Parathyroid adenoma (tissue), 2 donors: ENCODE measurements at regions not wholly inside any gene's neighbourhood (a gene's known extent, or its start where the extent isn't known, plus 50 kb on each side); places are given as distances from the start of the nearest gene placed in this dataset.

Source experiments
- H2AFZ ChIP-seq: fragments of 300-600 bp; sonication (generic); one replicate; pipeline ENCODE4 v1.7.0; 2017; ENCODE audit warnings: antibody characterized with exemption, mild to moderate bottlenecking
- H3K27ac ChIP-seq: fragments of 300-600 bp; sonication (generic); one replicate; pipeline ENCODE4 v1.7.0; 2017
- H3K27me3 ChIP-seq: fragments of 300-600 bp; sonication (generic); one replicate; pipeline ENCODE4 v1.7.0; 2017; ENCODE audit warnings: low read length; ENCODE audit not compliant: control insufficient read depth, insufficient read depth
- H3K36me3 ChIP-seq: fragments of 300-600 bp; sonication (generic); one replicate; pipeline ENCODE4 v1.7.0; 2017; ENCODE audit warnings: low read length; ENCODE audit not compliant: control insufficient read depth, insufficient read depth
- H3K4me1 ChIP-seq: fragments of 300-600 bp; sonication (generic); one replicate; pipeline ENCODE4 v1.7.0; 2017; ENCODE audit warnings: control low read depth
- H3K4me2 ChIP-seq: fragments of 300-600 bp; sonication (generic); one replicate; pipeline ENCODE4 v1.7.0; 2017; ENCODE audit warnings: low read length
- H3K4me3 ChIP-seq: fragments of 300-600 bp; sonication (generic); one replicate; pipeline ENCODE4 v1.7.0; 2017; ENCODE audit warnings: low read depth, low read length
- H3K79me2 ChIP-seq: fragments of 300-600 bp; sonication (generic); one replicate; pipeline ENCODE4 v1.7.0; 2017; ENCODE audit warnings: control low read depth
- H3K9ac ChIP-seq: fragments of 300-600 bp; sonication (generic); one replicate; pipeline ENCODE4 v1.7.0; 2017; ENCODE audit warnings: mild to moderate bottlenecking
- H3K9me3 ChIP-seq: fragments of 300-600 bp; sonication (generic); one replicate; pipeline ENCODE4 v1.7.0; 2017; ENCODE audit warnings: low read length; ENCODE audit not compliant: control insufficient read depth
- CTCF ChIP-seq: fragments of 300-600 bp; sonication (generic); IDR thresholded peaks from one replicate; pipeline ENCODE4 v1.7.0; 2017; ENCODE audit warnings: antibody characterized with exemption, mild to moderate bottlenecking
- donor health status: primary hyperparathyroidism.

- peaks cover 16% of the 10 kb centered on the region for H3K4me1 ChIP-seq
Measured at GRCh38 chr17:33848433-33848832, 406.7 kb upstream of the CCL2 start.

GRCh38 chr17:33854596-33854995 lies 400.5 kb upstream of the CCL2 start:
- H3K9ac ChIP-seq = no peak overlapping the region

More at GRCh38 chr17:33848433-33848832, 406.7 kb upstream of the CCL2 start:
- Histone ChIP-seq H3K36me3 (no peaks in the 10 kb centered on the region), H3K79me2 (no peaks in the 10 kb centered on the region), H3K4me2 (no peak overlapping the region), H3K27ac (no peak overlapping the region), H2AFZ (peak overlapping the region; percentile 39), H3K4me3 (no peak overlapping the region), H3K9ac (no peak overlapping the region), H3K9me3 (no peaks in the 10 kb centered on the region), H3K27me3 (no peaks in the 10 kb centered on the region)
- no peak for TF ChIP-seq CTCF

GRCh38 chr17:33858121-33858520 lies 397.0 kb upstream of the CCL2 start:
- no peak overlapping the region for H3K9ac ChIP-seq
- H3K27me3 ChIP-seq = no peaks in the 10 kb centered on the region
- H3K9me3 ChIP-seq = no peaks in the 10 kb centered on the region
- H3K4me2 ChIP-seq = no peak overlapping the region
- no peak overlapping the region for H2AFZ ChIP-seq
- no peaks in the 10 kb centered on the region for H3K79me2 ChIP-seq
- H3K36me3 ChIP-seq = no peaks in the 10 kb centered on the region
- H3K4me1 ChIP-seq = no peaks in the 10 kb centered on the region
- TF ChIP-seq CTCF = no peak
- H3K27ac ChIP-seq = no peak overlapping the region
- no peak overlapping the region for H3K4me3 ChIP-seq

More at GRCh38 chr17:33854596-33854995, 400.5 kb upstream of the CCL2 start:
- Histone ChIP-seq H3K36me3 (no peaks in the 10 kb centered on the region), H3K27me3 (no peaks in the 10 kb centered on the region), H3K4me2 (no peak overlapping the region), H3K9me3 (no peaks in the 10 kb centered on the region), H3K4me3 (no peak overlapping the region), H3K27ac (no peak overlapping the region), H3K79me2 (no peaks in the 10 kb centered on the region), H3K4me1 (no peaks in the 10 kb centered on the region), H2AFZ (no peak overlapping the region)
- TF ChIP-seq CTCF = no peak

GRCh38 chr17:33858682-33859081 lies 396.4 kb upstream of the CCL2 start:
- no peak overlapping the region for H3K27ac ChIP-seq
- TF ChIP-seq CTCF = no peak
- no peaks in the 10 kb centered on the region for H3K36me3 ChIP-seq
- H3K27me3 ChIP-seq = no peaks in the 10 kb centered on the region
- no peaks in the 10 kb centered on the region for H3K9me3 ChIP-seq
- H3K9ac ChIP-seq = no peak overlapping the region
- H3K4me2 ChIP-seq = no peak overlapping the region
- H2AFZ ChIP-seq = no peak overlapping the region
- no peaks in the 10 kb centered on the region for H3K79me2 ChIP-seq
- no peak overlapping the region for H3K4me3 ChIP-seq
- no peaks in the 10 kb centered on the region for H3K4me1 ChIP-seq

- H3K4me2 ChIP-seq = no peak overlapping the region
- H3K36me3 ChIP-seq = no peaks in the 10 kb centered on the region
- no peak overlapping the region for H3K9ac ChIP-seq
- no peaks in the 10 kb centered on the region for H3K9me3 ChIP-seq
- TF ChIP-seq CTCF = no peak
- no peak overlapping the region for H3K27ac ChIP-seq
- H3K4me3 ChIP-seq = no peak overlapping the region
- no peaks in the 10 kb centered on the region for H3K27me3 ChIP-seq
- no peaks in the 10 kb centered on the region for H3K79me2 ChIP-seq
- H2AFZ ChIP-seq = no peak overlapping the region
- H3K4me1 ChIP-seq = no peaks in the 10 kb centered on the region
Measured at GRCh38 chr17:33862772-33863602, 392.1 kb upstream of the CCL2 start.
